AG04450 (cell line): ENCODE measurements at regions not wholly inside any gene's neighbourhood (a gene's known extent, or its start where the extent isn't known, plus 50 kb on each side); places are given as distances from the start of the nearest gene placed in this dataset.

Source experiments
- CTCF ChIA-PET: fragments of 300-600, 350-600 bp; formaldehyde crosslinking; extraction: SDS; loops from one replicate; lab custom pipeline; 2022; ENCODE audit warnings: antibody characterized with exemption, inconsistent platforms; lab: Charles Lee
- POLR2A ChIA-PET: fragments of 350-600 bp; formaldehyde crosslinking; extraction: SDS; loops from one replicate; lab custom pipeline; 2021; ENCODE audit warnings: antibody characterized with exemption, inconsistent platforms; lab: Yijun Ruan, JAX
- DNase-seq: peaks from one replicate; pipeline ENCODE4 v3.0.0-alpha.2; 2011; ENCODE audit warnings: low read depth, low spot score
- H3K27ac ChIP-seq: one replicate; pipeline ENCODE4 v1.5.1; 2012; ENCODE audit warnings: low read depth, low read length, control low read depth
- H3K27me3 ChIP-seq: one replicate; pipeline ENCODE4 v1.6.0; 2012; ENCODE audit warnings: low read length; ENCODE audit not compliant: control insufficient read depth, insufficient read depth
- H3K4me3 ChIP-seq: 2 replicates; pipeline ENCODE4 v1.5.1; 2011; ENCODE audit warnings: mild to moderate bottlenecking, low read depth, low read length, control low read depth
- H3K9me3 ChIP-seq: 2 replicates; pipeline ENCODE4 v1.5.1; 2012; ENCODE audit warnings: low read length; ENCODE audit not compliant: control insufficient read depth, insufficient read depth
- CTCF ChIP-seq: IDR thresholded peaks from 2 replicates; pipeline ENCODE4 v1.5.1; 2011; ENCODE audit warnings: low read depth, low read length, control low read depth, inconsistent platforms

DNA sequence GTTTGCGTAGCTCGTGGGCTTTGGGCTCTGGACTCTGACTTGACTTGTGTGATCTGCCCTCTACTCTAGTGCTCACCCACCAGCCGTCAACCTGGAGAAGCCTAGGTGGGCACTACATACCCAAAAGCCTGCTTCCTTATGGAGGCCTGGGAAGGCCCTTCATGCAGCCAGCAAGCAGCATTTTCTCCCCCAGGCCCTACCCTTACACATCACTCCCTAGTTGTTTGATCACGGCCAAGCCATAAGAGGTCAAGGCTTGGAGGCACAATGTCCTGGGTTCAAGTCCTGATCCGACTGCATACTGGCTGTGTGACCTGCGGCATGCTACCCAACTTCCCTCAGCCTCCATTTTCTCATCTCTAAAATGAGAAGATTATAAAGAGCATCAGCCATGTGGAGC, 151.3 kb upstream of the EGFLAM start:
- TF ChIP-seq CTCF: no peak
- no peaks in the 10 kb centered on the region for H3K27me3 ChIP-seq
- ChIA-PET POLR2A (no interaction called here), CTCF (interaction anchor here (0.9 kb wide), 1 partner anchor 110 kb away, joined by 3 read pairs; no protein-coding TSS in a partner anchor)
- H3K4me3 ChIP-seq: no peak overlapping the region
- no peaks in the 10 kb centered on the region for H3K9me3 ChIP-seq
- H3K27ac ChIP-seq: no peak overlapping the region
- DNase-seq: no peak

DNA sequence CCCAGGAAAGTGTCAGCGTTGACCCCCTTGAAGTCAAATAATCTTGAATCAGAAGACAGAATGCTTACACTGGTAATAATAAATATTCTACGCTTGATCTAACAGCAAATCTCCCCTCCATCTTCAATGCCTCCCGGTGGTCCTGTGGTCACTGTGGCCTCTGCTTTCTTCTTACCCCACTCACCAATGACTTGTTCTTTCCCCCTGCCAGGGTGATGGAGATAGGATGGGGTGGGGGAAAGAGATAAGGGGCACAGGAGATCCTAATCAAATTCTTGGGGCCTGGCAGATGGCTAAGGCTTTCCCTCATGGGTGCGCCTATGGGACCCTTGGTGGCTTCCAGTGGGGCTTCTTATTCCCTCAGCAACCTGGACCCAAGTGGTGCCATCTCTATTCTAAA, 152.6 kb upstream of the EGFLAM start:
- no peak for DNase-seq
- Histone ChIP-seq H3K4me3 (no peak overlapping the region), H3K9me3 (no peaks in the 10 kb centered on the region), H3K27ac (no peak overlapping the region), H3K27me3 (peaks cover 3% of the 10 kb centered on the region)
- CTCF ChIA-PET: no interaction called here
- TF ChIP-seq CTCF: no peak
- POLR2A ChIA-PET: no interaction called here

DNA sequence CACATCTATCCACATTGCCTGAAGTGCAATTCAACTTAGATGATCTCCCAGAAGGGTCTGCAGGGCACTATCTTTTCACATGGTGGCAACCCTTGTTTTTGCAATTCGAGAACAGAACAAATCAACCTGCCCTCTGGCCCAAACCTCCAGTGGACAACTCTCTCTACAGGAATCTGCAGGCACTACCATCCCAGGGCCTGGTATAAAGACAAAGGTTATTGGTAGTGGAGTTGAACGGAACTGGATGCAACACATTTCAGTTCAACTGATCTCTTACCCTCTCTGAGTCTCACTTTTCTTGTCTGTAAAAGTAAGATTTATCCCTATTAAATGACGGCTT, 153.2 kb upstream of the EGFLAM start:
- ChIA-PET CTCF (no interaction called here), POLR2A (no interaction called here)
- no peaks in the 10 kb centered on the region for H3K9me3 ChIP-seq
- peaks cover 3% of the 10 kb centered on the region for H3K27me3 ChIP-seq
- no peak overlapping the region for H3K4me3 ChIP-seq
- DNase-seq: no peak
- H3K27ac ChIP-seq: no peak overlapping the region
- TF ChIP-seq CTCF: no peak

- TF ChIP-seq CTCF: no peak
- no peak for DNase-seq
- ChIA-PET POLR2A (no interaction called here), CTCF (no interaction called here)
- Histone ChIP-seq H3K4me3 (no peak overlapping the region), H3K27ac (no peak overlapping the region), H3K9me3 (no peaks in the 10 kb centered on the region), H3K27me3 (peaks cover 3% of the 10 kb centered on the region)
These were observed 153.7 kb upstream of the EGFLAM start for GRCh38 chr5:38104497-38105230.

DNA sequence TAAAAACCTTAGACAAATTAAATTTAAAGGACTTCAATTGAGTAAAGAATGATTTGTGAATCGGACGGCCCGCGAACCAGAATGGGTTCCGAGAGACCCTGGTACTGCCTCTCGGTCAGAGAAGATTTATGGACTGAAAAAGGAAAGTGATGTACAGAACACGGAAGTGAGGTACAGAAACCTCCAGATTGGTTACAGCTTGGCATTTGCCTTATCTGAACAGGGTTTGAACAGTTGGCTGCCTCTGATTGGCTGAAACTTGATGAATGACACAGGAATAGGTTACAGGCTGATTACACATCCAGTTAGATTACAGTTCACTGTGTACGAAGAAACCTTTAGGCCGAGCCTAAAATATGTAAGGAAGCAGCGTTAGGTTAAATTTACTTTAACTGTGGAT, 156.5 kb upstream of the EGFLAM start:
- CTCF ChIA-PET: no interaction called here
- no peak overlapping the region for H3K4me3 ChIP-seq
- no peaks in the 10 kb centered on the region for H3K9me3 ChIP-seq
- TF ChIP-seq CTCF: no peak
- no peak overlapping the region for H3K27ac ChIP-seq
- POLR2A ChIA-PET: no interaction called here
- peaks cover 3% of the 10 kb centered on the region for H3K27me3 ChIP-seq
- DNase-seq: no peak
